GM19455 (cell line): ENCODE measurements at regions not wholly inside any gene's neighbourhood (a gene's known extent, or its start where the extent isn't known, plus 50 kb on each side); places are given as distances from the start of the nearest gene placed in this dataset.
"Not testable (repeated sequence)": the region's sequence is repeated elsewhere in the genome, so short reads cannot be mapped to it uniquely, and the experiment has no call there.

Experiments used
- ATAC-seq: cut with Tn5 transposase; IDR thresholded peaks from one replicate; pipeline ENCODE4 v1.9.1; 2021; ENCODE audit not compliant: unreplicated experiment

- ATAC-seq: no peak
These were observed 862.6 kb upstream of the GOT2 start for GRCh38 chr16:59596693-59597092.

GRCh38 chr16:59593194-59593661 lies 859.1 kb upstream of the GOT2 start:
- ATAC-seq: no peak

GRCh38 chr16:59591480-59591879 lies 857.4 kb upstream of the GOT2 start:
- no peak for ATAC-seq

GRCh38 chr16:59590845-59591244 lies 856.7 kb upstream of the GOT2 start:
- ATAC-seq: no peak

GRCh38 chr16:59586331-59586730 lies 852.2 kb upstream of the GOT2 start:
- no peak for ATAC-seq

GRCh38 chr16:59574296-59574695 lies 840.2 kb upstream of the GOT2 start:
- no peak for ATAC-seq

- ATAC-seq: no peak
These were observed 839.6 kb upstream of the GOT2 start for GRCh38 chr16:59573528-59574271.

- no peak for ATAC-seq
These were observed 833.4 kb upstream of the GOT2 start for GRCh38 chr16:59567496-59567895.

- ATAC-seq: no peak
These were observed 832.3 kb upstream of the GOT2 start for GRCh38 chr16:59566446-59566845.

- no peak for ATAC-seq
These were observed 824.6 kb upstream of the GOT2 start for GRCh38 chr16:59558679-59559078.

GRCh38 chr16:59552164-59552563 lies 818.0 kb upstream of the GOT2 start:
- no peak for ATAC-seq

- no peak for ATAC-seq
These were observed 811.6 kb upstream of the GOT2 start for GRCh38 chr16:59545721-59546120.

GRCh38 chr16:59543641-59544040 lies 809.5 kb upstream of the GOT2 start:
- no peak for ATAC-seq

GRCh38 chr16:59540621-59541020 lies 806.5 kb upstream of the GOT2 start:
- no peak for ATAC-seq

- ATAC-seq: no peak
These were observed 801.2 kb upstream of the GOT2 start for GRCh38 chr16:59535298-59535697.

- no peak for ATAC-seq
These were observed 793.3 kb upstream of the GOT2 start for GRCh38 chr16:59527206-59527997.

GRCh38 chr16:59522826-59523225 lies 788.7 kb upstream of the GOT2 start:
- ATAC-seq: no peak

- ATAC-seq: not testable (repeated sequence)
These were observed 784.6 kb upstream of the GOT2 start for GRCh38 chr16:59518721-59519120.

- no peak for ATAC-seq
These were observed 780.5 kb upstream of the GOT2 start for GRCh38 chr16:59514651-59515050.

- no peak for ATAC-seq
These were observed 775.9 kb upstream of the GOT2 start for GRCh38 chr16:59510008-59510424.

GRCh38 chr16:59500601-59501000 lies 766.5 kb upstream of the GOT2 start:
- no peak for ATAC-seq

GRCh38 chr16:59487067-59487466 lies 753.0 kb upstream of the GOT2 start:
- ATAC-seq: no peak
